Breast epithelium (tissue), 3 donors: ENCODE measurements at regions not wholly inside any gene's neighbourhood (a gene's known extent, or its start where the extent isn't known, plus 50 kb on each side); places are given as distances from the start of the nearest gene placed in this dataset.

Experiments
- POLR2A ChIP-seq: fragments of 450-650 bp; IDR thresholded peaks from one replicate; pipeline ENCODE4 v1.6.1; 2016; ENCODE audit warnings: antibody characterized with exemption, mild to moderate bottlenecking, moderate library complexity
- POLR2AphosphoS5 ChIP-seq, 3 donors: sonication (generic); formaldehyde crosslinking; IDR thresholded peaks; one replicate each; pipeline ENCODE4 v1.6.1; 2017; ENCODE audit warnings: antibody characterized with exemption in 3 of 3
- TF ChIP-seq, protein P1 (sequence below), 3 donors: fragments of 450-650 bp; IDR thresholded peaks; one replicate each; pipeline ENCODE4 v1.5.1; 2016 to 2017; ENCODE audit warnings: antibody characterized with exemption in 3 of 3, mild to moderate bottlenecking in 3 of 3, moderate library complexity in 3 of 3

DNA sequence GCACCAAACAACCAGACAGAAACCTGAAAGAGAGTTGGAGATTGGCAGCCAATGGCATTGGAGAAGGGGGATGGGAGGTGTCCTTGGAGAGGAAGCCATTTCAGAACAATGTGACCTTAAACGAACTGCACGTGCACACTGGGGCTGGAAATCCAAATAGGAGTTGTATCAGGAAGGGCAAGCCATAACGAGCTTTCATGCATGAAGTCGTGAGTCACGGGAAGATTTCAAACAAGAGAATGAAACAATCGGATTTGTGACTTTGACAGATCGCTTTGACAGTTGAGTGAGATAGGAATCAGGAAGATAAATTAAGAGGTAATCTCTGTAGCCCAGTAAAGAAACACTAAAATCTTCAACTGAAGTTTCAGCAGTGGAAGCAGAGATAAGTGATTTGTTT, 445.8 kb upstream of the ZP4 start:
- TF ChIP-seq, protein P1, sequence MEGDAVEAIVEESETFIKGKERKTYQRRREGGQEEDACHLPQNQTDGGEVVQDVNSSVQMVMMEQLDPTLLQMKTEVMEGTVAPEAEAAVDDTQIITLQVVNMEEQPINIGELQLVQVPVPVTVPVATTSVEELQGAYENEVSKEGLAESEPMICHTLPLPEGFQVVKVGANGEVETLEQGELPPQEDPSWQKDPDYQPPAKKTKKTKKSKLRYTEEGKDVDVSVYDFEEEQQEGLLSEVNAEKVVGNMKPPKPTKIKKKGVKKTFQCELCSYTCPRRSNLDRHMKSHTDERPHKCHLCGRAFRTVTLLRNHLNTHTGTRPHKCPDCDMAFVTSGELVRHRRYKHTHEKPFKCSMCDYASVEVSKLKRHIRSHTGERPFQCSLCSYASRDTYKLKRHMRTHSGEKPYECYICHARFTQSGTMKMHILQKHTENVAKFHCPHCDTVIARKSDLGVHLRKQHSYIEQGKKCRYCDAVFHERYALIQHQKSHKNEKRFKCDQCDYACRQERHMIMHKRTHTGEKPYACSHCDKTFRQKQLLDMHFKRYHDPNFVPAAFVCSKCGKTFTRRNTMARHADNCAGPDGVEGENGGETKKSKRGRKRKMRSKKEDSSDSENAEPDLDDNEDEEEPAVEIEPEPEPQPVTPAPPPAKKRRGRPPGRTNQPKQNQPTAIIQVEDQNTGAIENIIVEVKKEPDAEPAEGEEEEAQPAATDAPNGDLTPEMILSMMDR (IDR thresholded peaks at IDR 0.05): no peak
- no peak for TF ChIP-seq POLR2A
- TF ChIP-seq POLR2AphosphoS5 (IDR thresholded peaks at IDR 0.05): no peak
